ENCODE measurements at regions not wholly inside any gene's neighbourhood (a gene's known extent, or its start where the extent isn't known, plus 50 kb on each side); places are given as distances from the start of the nearest gene placed in this dataset.
"Not testable (repeated sequence)": the region's sequence is repeated elsewhere in the genome, so short reads cannot be mapped to it uniquely, and the experiment has no call there.

- DNase-seq (ENCODE audit: low read depth) = no peak
These were observed 129.3 kb upstream of the LPCAT1 start for GRCh38 chr5:1652873-1653697.

- DNase-seq (ENCODE audit: low read depth) = no peak
These were observed 128.5 kb upstream of the LPCAT1 start for GRCh38 chr5:1651971-1652872.

GRCh38 chr5:1651250-1651649 is 127.5 kb upstream of the LPCAT1 start:
- no peak for DNase-seq (ENCODE audit: low read depth)

GRCh38 chr5:1649554-1649953 is 125.8 kb upstream of the LPCAT1 start:
- no peak for DNase-seq (ENCODE audit: low read depth)

DNA sequence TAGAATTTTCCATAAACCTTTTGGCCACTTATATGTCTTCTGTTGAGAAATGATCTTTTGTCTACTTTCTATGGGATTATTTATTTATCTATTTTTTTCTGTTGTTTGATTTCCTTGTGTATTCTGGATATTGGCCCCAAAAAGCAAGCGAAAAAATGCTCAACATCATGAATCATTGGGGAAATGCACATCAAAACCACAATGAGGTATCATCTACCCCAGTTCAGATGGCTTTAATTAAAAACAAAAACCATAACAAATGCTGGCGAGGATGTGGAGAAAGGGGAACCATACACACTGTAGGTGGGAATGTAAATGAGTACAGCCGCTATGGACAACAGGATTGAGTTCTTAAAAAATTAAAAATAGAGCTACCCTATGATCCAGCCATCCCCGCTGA is 125.0 kb upstream of the LPCAT1 start:
- DNase-seq (ENCODE audit: low read depth) = no peak

- no peak for DNase-seq (ENCODE audit: low read depth)
These were observed 123.8 kb upstream of the LPCAT1 start for GRCh38 chr5:1647580-1647979.

- DNase-seq (ENCODE audit: low read depth) = peak; percentile 47
These were observed 121.2 kb upstream of the LPCAT1 start for GRCh38 chr5:1644810-1645571.

GRCh38 chr5:1644393-1644809 is 120.6 kb upstream of the LPCAT1 start:
- not testable (repeated sequence) for DNase-seq (ENCODE audit: low read depth)

- DNase-seq (ENCODE audit: low read depth) = no peak
These were observed 120.1 kb upstream of the LPCAT1 start for GRCh38 chr5:1643651-1644392.

DNA sequence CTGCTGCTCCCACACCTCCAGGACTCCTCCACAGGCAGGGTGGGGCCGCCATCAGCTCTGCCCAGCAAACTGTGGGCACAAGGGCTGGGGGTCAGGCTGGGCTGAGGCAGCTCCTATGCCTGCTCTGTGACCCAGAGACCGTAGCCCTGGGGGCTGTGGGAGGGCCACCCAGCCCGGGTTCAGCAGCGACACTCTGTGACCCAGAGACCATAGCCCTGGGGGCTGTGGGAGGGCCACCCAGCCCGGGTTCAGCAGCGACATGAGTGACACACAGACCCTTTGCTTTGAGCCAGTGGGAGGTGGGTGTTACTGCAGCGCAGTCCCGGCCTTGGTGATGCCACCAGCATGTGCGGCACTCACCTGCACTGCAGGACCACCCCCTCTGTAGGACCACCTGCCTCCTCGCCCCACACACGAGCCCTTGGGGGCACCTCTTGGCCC is 118.9 kb upstream of the LPCAT1 start:
- DNase-seq (ENCODE audit: low read depth) = no peak

GRCh38 chr5:1642221-1642620 is 118.5 kb upstream of the LPCAT1 start:
- no peak for DNase-seq (ENCODE audit: low read depth)

DNA sequence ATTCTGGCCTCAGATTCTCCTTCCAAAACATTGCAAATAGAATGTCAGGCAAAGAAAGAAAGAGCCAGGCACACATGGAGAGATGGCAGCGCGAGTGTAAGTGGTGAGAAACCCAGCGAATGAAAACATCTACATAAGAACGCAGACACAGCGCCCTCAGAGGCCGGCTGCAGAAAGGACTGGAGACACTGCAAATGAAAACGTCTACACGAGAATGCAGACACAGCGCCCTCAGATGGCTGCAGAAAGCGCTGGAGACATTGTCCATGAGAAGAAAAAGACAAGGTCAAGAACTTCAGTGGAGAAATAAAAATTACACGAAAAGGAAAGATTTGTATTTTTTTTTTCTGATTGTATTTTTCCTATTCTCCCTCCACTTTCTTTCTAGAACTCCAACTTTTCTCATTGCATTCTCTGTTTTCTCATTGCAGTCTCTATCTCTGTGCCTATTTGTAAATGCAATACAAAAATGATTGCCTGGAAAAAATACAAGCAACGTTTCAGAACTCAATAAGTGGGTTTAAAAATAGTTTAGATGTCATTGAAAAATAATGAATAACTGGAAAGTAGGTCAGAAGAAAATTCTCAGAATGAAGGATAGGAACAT is 117.9 kb upstream of the LPCAT1 start:
- peak; percentile 90 for DNase-seq (ENCODE audit: low read depth)

DNA sequence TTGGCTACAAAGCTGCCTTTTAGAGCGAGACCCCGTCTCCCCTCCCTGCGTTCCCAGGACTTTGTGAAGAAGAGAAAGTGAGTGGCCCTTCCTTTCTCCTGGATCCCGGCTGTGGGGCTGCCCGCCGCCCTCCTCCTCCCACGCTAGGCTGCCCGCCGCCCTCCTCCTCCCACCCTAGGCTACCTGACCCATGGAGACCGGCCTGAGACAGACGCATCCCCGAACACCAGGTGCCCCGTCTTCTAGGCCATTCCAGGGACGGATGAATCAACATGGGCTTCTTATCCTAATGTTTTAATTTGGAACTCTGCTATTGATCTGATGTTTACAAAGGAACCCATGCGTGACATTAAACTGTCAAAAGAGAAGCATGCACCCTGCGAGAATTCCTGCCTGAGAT is 117.3 kb upstream of the LPCAT1 start:
- DNase-seq (ENCODE audit: low read depth) = no peak

DNA sequence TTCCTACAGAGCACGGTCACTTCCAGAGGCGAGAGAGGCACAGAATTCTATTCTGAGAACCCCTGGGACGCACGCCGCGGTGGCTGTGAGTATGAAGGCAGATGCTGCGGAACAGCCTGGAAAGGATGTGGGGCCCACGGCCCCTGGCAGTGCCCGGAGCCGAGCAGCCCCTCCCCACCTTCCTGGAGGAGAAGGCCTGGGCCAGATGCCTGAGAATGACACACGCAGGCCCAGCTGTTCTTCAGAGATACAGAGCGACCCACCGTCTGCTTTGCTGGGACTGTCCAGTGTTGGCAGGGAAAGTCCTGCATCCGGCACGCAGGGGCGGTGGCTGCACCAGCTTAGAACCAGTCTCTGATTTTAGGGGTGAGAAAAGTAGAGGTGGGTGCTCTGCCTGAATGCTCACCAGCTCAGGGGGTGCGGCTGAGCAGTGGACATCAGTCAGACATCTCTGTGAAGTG is 116.7 kb upstream of the LPCAT1 start:
- no peak for DNase-seq (ENCODE audit: low read depth)

GRCh38 chr5:1639757-1640156 is 116.0 kb upstream of the LPCAT1 start:
- no peak for DNase-seq (ENCODE audit: low read depth)

GRCh38 chr5:1638658-1639400 is 115.1 kb upstream of the LPCAT1 start:
- DNase-seq (ENCODE audit: low read depth) = no peak

DNA sequence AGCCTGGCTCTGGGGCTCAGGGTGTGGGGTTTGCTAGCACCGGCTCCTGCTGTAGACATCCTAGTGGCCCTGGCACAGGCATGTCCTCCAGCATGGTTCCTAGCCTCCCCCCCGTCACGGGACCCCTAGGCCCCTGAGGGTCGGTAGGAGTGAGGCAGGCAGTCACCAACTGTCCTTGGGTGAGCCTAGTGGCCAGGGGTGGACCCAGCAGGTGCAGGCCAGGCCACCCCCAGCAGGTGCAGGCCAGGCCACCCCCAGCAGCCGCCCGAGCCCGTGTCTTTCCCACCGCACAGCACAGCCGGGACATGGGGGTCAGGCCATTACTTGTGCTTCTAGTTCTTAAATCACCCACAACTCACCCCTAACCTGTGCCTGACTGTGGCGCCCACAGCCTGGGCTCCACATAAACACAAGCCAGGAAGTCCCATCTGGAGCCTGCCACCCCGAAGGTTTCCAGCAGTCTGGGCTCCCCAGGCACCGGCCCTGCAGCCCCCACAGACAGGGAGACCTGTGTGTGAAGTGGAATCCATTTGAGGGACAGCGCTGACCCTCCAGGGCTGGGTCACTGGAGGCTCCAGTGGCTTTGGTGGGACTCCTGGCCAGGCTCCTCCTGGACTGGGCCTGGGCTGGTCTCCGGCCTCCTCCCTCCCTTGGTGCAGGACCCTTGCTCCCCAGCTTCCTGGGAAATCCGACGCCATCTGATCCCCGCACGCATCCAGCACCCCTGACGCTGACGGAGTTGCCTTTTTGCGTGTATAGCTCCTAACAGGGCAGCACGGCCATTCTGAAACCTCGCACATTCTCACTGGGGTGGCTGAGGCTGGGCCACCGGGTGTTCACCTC is 114.1 kb upstream of the LPCAT1 start:
- DNase-seq (ENCODE audit: low read depth) = no peak

- no peak for DNase-seq (ENCODE audit: low read depth)
These were observed 113.3 kb upstream of the LPCAT1 start for GRCh38 chr5:1636981-1637638.
